ENCODE measurements at regions not wholly inside any gene's neighbourhood (a gene's known extent, or its start where the extent isn't known, plus 50 kb on each side); places are given as distances from the start of the nearest gene placed in this dataset.

DNA sequence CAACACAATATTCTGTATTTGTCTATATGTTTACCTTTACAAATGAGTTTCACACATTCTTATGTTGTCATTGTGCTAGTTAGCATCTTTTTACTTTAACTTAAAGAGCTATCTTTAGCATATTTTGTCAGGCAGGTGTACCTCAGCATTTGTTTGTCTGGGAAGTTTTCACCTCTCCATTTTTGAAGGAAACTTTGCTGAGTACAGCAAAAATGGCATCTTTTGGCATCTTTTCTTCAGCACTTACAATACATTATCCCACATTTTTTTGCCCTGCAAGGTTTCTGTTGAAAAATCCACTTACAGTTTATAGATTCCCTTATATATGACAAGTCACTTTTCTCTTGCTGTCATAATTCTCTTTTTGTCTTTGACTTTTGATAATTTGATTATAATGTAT, 171.3 kb upstream of the XIRP2 start:
- TF ChIP-seq POLR2A (IDR thresholded peaks at IDR 0.05; ENCODE audit: low read length) (no peak), GATA1 (IDR thresholded peaks at IDR 0.05; ENCODE audit: low read depth, low read length) (no peak)
